CD14-positive monocyte (primary cell): ENCODE measurements at regions not wholly inside any gene's neighbourhood (a gene's known extent, or its start where the extent isn't known, plus 50 kb on each side); places are given as distances from the start of the nearest gene placed in this dataset.

Experiments
- DNase-seq, 3 donors: peaks; one replicate each; pipeline ENCODE4 v3.0.0-alpha.2; 2011 to 2022
- H2AFZ ChIP-seq: 2 replicates; pipeline ENCODE4 v1.6.0; 2012; ENCODE audit warnings: mild to moderate bottlenecking, low read depth, low read length, inconsistent platforms; ENCODE audit not compliant: insufficient read depth, poor library complexity, severe bottlenecking
- H3K27ac ChIP-seq, 2 donors: 1 replicate in 1 of 2; 2 replicates in 1 of 2; pipeline ENCODE4 v1.5.1; 2012 to 2013; ENCODE audit warnings: low read length in 2 of 2, control low read depth in 1 of 2, inconsistent platforms in 1 of 2, low read depth in 1 of 2, mild to moderate bottlenecking in 1 of 2
- H3K27me3 ChIP-seq, 2 donors: one replicate each; pipeline versions ENCODE4 v1.6.0 to v1.6.1; 2011 to 2013; ENCODE audit warnings: low read length in 2 of 2; ENCODE audit not compliant: control insufficient read depth in 2 of 2, insufficient read depth in 2 of 2
- H3K36me3 ChIP-seq, 2 donors: replicated peaks in 1 of 2; 1 replicate in 1 of 2; 2 replicates in 1 of 2; pipeline versions ENCODE4 v1.5.1 to v1.6.1; 2012 to 2013; ENCODE audit warnings: low read length in 2 of 2, control low read depth in 1 of 2, inconsistent platforms in 1 of 2, mild to moderate bottlenecking in 1 of 2; ENCODE audit not compliant: insufficient read depth in 2 of 2, control insufficient read depth in 1 of 2
- H3K4me1 ChIP-seq, 2 donors: 1 replicate in 1 of 2; 2 replicates in 1 of 2; pipeline versions ENCODE4 v1.5.1 to v1.6.1; 2012 to 2013; ENCODE audit warnings: low read length in 2 of 2, control low read depth in 1 of 2, inconsistent platforms in 1 of 2, mild to moderate bottlenecking in 1 of 2, moderate library complexity in 1 of 2; ENCODE audit not compliant: insufficient read depth in 2 of 2, control insufficient read depth in 1 of 2
- H3K4me2 ChIP-seq: replicated peaks from 2 replicates; pipeline ENCODE3; 2012; ENCODE audit warnings: low read length, moderate library complexity, mild to moderate bottlenecking; ENCODE audit not compliant: poor library complexity, severe bottlenecking; ENCODE audit errors: extremely low read depth
- H3K4me3 ChIP-seq, 3 experiments: fragments of 200-600 bp in 1 of 3; sonication (generic) in 1 of 3; replicated peaks in 1 of 3; 1 replicate in 2 of 3; 2 replicates in 1 of 3; pipeline ENCODE4 v1.5.1; 2011 to 2013; ENCODE audit warnings: low read length in 3 of 3, mild to moderate bottlenecking in 3 of 3, control low read depth in 2 of 3, low read depth in 2 of 3, inconsistent platforms in 1 of 3, moderate library complexity in 1 of 3
- H3K79me2 ChIP-seq: 2 replicates; pipeline ENCODE4 v1.6.0; 2012; ENCODE audit warnings: mild to moderate bottlenecking, control low read depth, inconsistent platforms, low read length, moderate library complexity; ENCODE audit not compliant: insufficient read depth
- H3K9ac ChIP-seq: 2 replicates; pipeline ENCODE4 v1.6.0; 2017; ENCODE audit warnings: low read length, mild to moderate bottlenecking; ENCODE audit not compliant: insufficient read depth, poor library complexity, severe bottlenecking
- H3K9me3 ChIP-seq, 2 donors: replicated peaks in 1 of 2; 1 replicate in 1 of 2; 2 replicates in 1 of 2; pipeline versions ENCODE4 v1.5.1 to v1.6.1; 2012 to 2013; ENCODE audit warnings: low read length in 2 of 2, control low read depth in 1 of 2; ENCODE audit not compliant: control insufficient read depth in 1 of 2, insufficient read depth in 1 of 2
- H4K20me1 ChIP-seq: 2 replicates; pipeline ENCODE4 v1.6.0; 2012; ENCODE audit warnings: mild to moderate bottlenecking, low read length, control low read depth, moderate library complexity; ENCODE audit not compliant: insufficient read depth
- H3K27ac Mint-ChIP-seq, 7 donors: one replicate each; pipeline ENCODE4 v1.8.0; 2020; ENCODE audit warnings: mild to moderate bottlenecking in 7 of 7, mixed read lengths in 7 of 7, moderate library complexity in 6 of 7, inconsistent platforms in 2 of 7
- H3K27me3 Mint-ChIP-seq, 3 donors: one replicate each; pipeline ENCODE4 v1.8.0; 2021 to 2022; ENCODE audit warnings: low read depth in 3 of 3, mild to moderate bottlenecking in 3 of 3, mixed read lengths in 3 of 3, moderate library complexity in 3 of 3, inconsistent platforms in 1 of 3
- H3K36me3 Mint-ChIP-seq, 2 donors: one replicate each; pipeline ENCODE4 v1.8.0; 2020; ENCODE audit warnings: mixed read lengths in 2 of 2, inconsistent platforms in 1 of 2, mild to moderate bottlenecking in 1 of 2
- H3K4me1 Mint-ChIP-seq: one replicate; pipeline ENCODE4 v1.8.0; 2020; ENCODE audit warnings: mild to moderate bottlenecking, mixed read lengths
- H3K4me3 Mint-ChIP-seq, 2 donors: one replicate each; pipeline ENCODE4 v1.8.0; 2020; ENCODE audit warnings: mild to moderate bottlenecking in 2 of 2, mixed read lengths in 2 of 2, moderate library complexity in 1 of 2
- H3K9me3 Mint-ChIP-seq, 7 donors: one replicate each; pipeline ENCODE4 v1.8.0; 2020 to 2022; ENCODE audit warnings: mixed read lengths in 7 of 7, mild to moderate bottlenecking in 6 of 7, moderate library complexity in 6 of 7, inconsistent platforms in 2 of 7
- WGBS: methylation state at CpG from one replicate; pipeline ENCODE4 v1.1.5; 2013; ENCODE audit warnings: missing lambda C conversion rate; ENCODE audit not compliant: insufficient coverage; 5-methylcytosine and 5-hydroxymethylcytosine counted together
- intact Hi-C, 2 donors: fragments of 100-400 bp; cut with micrococcal nuclease; formaldehyde crosslinking; loops; one replicate each; pipeline versions ENCODE4 v1.15.0 to v1.15.1; 2023
- TF ChIP-seq, protein P1 (sequence below): fragments of 200-600 bp; IDR thresholded peaks from one replicate; pipeline ENCODE4 v1.8.0; 2022; ENCODE audit warnings: antibody characterized with exemption, mild to moderate bottlenecking

DNA sequence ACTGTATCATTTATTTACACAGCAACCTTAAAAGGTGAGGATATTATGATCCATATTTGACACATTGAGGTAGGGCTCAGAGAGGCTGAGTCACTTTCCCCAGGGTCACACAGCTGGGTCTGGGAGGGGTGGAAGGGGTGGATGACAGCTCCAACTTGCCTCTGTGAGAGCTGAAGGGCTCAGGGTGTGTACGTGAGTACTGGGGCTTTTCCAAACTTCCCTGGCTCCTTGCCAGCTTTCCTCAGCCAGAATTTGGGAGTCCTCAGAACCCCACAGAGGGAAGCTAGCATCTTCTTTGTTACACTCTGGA lies 58.3 kb upstream of the SLC6A11 start:
- DNase-seq: no peak
- H3K9ac ChIP-seq: no peak overlapping the region
- H3K79me2 ChIP-seq: no peaks in the 10 kb centered on the region
- Mint-ChIP-seq H3K27ac (no peak overlapping the region), H3K4me1 (no peaks in the 10 kb centered on the region), H3K9me3 (no peaks in the 10 kb centered on the region), H3K27me3 (peaks cover 3 to 18% (median 11%) of the 10 kb centered on the region in 3 donors), H3K4me3 (no peak overlapping the region), H3K36me3 (no peaks in the 10 kb centered on the region)
- no peaks in the 10 kb centered on the region for H3K4me1 ChIP-seq
- no peak overlapping the region for H3K4me2 ChIP-seq
- H3K4me3 ChIP-seq: no peak overlapping the region
- no peaks in the 10 kb centered on the region for H3K27me3 ChIP-seq
- H3K9me3 ChIP-seq: no peaks in the 10 kb centered on the region
- no peak overlapping the region for H3K27ac ChIP-seq
- intact Hi-C loops: loop anchor here (5.0 to 10.0 kb wide), 6 partner anchors 125 to 1187 kb away; no protein-coding TSS in a partner anchor
- TF ChIP-seq, protein P1, sequence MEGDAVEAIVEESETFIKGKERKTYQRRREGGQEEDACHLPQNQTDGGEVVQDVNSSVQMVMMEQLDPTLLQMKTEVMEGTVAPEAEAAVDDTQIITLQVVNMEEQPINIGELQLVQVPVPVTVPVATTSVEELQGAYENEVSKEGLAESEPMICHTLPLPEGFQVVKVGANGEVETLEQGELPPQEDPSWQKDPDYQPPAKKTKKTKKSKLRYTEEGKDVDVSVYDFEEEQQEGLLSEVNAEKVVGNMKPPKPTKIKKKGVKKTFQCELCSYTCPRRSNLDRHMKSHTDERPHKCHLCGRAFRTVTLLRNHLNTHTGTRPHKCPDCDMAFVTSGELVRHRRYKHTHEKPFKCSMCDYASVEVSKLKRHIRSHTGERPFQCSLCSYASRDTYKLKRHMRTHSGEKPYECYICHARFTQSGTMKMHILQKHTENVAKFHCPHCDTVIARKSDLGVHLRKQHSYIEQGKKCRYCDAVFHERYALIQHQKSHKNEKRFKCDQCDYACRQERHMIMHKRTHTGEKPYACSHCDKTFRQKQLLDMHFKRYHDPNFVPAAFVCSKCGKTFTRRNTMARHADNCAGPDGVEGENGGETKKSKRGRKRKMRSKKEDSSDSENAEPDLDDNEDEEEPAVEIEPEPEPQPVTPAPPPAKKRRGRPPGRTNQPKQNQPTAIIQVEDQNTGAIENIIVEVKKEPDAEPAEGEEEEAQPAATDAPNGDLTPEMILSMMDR: no peak
- H4K20me1 ChIP-seq: no peaks in the 10 kb centered on the region
- no peak overlapping the region for H2AFZ ChIP-seq
- H3K36me3 ChIP-seq: no peaks in the 10 kb centered on the region
- 50% methylated on average over 1 of the region's 1 CpG for WGBS

DNA sequence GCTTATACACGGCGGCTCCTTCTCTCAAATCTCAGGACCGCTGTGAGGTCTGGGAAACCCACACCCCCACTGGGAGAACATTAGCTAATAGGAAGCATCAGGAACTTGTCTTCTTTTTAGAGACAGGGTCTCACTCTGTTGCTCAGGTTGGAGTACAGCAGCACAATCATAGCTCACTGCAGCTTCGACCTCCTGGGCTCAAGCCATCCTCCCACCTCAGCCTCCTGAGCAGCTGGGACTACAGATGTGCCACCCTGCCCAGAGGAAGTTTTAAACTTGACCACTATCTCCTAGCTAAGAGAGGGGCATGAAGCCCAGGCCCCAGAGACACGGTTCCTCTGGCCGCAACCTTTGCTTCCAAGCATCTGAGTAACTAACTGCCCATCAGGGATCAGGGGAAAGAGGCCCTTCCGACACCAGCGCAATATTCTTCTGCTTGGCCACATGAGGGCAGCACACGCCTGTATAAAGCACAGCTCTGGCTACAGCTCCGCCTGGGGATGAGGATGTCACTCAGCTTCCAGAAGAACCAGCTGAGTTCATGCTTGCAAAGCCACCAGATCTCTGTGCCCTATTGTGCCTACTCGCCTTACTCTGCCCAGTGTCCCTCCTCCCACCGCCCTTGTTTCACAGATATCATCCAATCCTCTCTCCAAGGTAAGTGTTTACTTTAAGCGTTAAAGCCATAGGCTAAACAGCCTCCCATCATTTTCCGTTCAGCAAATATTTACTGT lies 57.6 kb upstream of the SLC6A11 start:
- TF ChIP-seq, protein P1: peak; percentile 76
- H3K4me3 Mint-ChIP-seq: no peak overlapping the region
- Histone ChIP-seq H3K9me3 (no peaks in the 10 kb centered on the region), H2AFZ (no peak overlapping the region), H3K4me2 (no peak overlapping the region), H3K36me3 (no peaks in the 10 kb centered on the region), H4K20me1 (no peaks in the 10 kb centered on the region), H3K9ac (no peak overlapping the region), H3K4me3 (no peak overlapping the region), H3K79me2 (no peaks in the 10 kb centered on the region), H3K27me3 (no peaks in the 10 kb centered on the region), H3K4me1 (no peaks in the 10 kb centered on the region), H3K27ac (no peak overlapping the region)
- no peaks in the 10 kb centered on the region for H3K4me1 Mint-ChIP-seq
- DNase-seq: peak; percentile 23 to 54 (median 46)
- 23% methylated on average over 11 of the region's 14 CpGs for WGBS
- H3K9me3 Mint-ChIP-seq: no peaks in the 10 kb centered on the region
- peaks cover 10 to 16% (median 10%) of the 10 kb centered on the region in 3 donors for H3K27me3 Mint-ChIP-seq
- H3K36me3 Mint-ChIP-seq: no peaks in the 10 kb centered on the region
- H3K27ac Mint-ChIP-seq: no peak overlapping the region
- intact Hi-C loops: loop anchor here (5.0 to 10.0 kb wide), 6 partner anchors 124 to 1186 kb away; no protein-coding TSS in a partner anchor
